HT-29 (cell line): ENCODE measurements at regions not wholly inside any gene's neighbourhood (a gene's known extent, or its start where the extent isn't known, plus 50 kb on each side); places are given as distances from the start of the nearest gene placed in this dataset.

Experiments
- DNase-seq: peaks from one replicate; pipeline ENCODE4 v3.0.0-alpha.2; 2015; ENCODE audit warnings: low spot score

DNA sequence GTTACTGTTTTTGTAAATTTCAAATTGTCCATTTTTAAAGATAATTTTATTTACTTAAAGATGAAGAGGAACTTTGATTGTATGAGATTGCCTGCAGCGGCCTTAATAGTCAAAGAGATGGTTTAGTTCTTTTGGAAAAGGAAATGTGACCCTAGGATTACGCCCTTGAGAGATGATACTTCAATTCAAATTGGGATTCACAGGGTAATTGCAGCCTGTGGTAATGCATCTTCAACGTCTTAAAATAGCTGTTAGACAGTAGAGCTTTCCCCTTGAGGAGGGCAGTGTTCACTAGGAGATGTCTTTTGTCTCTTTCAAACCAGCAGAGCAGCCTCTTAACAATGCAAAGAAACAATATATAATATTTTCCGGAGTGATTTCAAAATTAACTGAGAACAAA, 127.1 kb downstream of the TAF11L14 start:
- no peak for DNase-seq

DNA sequence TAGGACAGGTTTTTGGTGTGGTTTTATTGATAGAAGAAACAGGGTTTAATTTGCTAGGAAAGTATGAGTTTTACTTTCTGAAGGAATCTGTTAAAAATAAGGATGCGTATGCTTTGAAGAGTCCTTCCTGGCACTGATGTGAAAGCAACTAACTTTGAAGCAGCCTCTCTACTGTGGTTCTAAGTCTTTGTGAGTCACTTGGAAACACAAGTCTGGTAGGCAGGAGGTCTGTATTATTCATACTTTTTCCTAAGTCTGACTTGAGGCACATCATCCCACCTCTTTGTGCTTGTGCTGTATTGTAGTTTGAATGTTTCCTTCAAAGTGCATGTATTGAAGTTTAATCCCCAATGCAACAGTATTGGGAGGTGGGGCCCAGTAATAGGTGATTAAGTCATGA, 129.0 kb downstream of the TAF11L14 start:
- DNase-seq = no peak

DNA sequence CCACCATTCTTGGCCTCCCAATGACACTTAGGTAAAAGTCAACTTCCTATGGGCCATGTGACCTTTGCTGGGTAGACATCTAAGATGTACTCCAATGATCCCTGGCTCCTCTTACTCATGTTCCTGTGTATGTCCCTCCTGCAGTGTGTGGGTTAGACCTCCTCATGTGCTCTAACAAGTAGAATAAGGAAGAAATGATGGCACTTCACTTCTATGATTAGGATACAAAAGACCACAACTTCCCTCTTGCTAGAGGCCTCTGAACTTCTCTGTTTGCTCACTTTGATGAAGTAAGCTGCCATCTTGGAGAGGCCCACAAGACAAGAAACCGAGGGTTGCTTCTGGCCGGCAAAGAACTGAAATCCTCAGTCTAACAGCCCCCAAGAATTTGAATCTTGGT, 131.8 kb downstream of the TAF11L14 start:
- DNase-seq = no peak

DNA sequence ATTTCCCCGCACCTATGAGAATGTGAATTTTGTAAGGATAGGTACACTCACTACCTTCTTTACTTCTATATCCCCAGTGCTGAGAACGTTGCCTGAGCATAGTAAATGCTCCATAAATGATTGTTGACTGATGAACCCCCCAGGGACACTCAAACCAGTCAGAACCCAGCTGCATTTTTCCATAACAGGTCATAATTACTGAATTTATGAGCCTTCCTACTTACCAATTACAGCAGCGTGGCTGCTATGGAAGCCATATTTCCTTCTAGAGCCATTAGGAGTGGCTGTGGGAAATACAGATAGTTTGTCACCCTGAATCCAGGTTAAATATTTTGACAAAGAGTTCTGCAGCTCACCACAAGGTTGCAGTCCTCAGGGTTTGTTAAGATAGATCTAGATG, 135.0 kb downstream of the TAF11L14 start:
- no peak for DNase-seq

DNA sequence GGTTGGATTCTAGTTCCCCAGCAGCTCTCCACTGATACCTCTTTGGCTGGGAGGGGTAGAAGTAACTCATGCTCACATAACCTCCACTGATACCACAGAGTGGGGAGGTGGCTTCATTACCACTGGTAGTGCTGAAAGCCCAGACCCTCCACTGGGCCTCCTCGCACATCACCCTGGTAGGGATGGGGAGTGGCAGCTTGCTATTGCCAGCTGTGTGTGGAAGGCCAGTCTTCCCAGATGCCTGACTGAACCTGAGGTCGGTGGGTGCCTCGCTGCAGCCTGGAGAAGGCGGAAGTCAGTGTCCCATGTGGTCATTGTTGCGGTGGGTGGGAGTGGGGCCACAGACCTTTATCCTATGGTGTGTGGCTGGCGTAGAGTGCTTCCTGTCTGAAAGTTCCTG, 138.0 kb downstream of the TAF11L14 start:
- DNase-seq = no peak

DNA sequence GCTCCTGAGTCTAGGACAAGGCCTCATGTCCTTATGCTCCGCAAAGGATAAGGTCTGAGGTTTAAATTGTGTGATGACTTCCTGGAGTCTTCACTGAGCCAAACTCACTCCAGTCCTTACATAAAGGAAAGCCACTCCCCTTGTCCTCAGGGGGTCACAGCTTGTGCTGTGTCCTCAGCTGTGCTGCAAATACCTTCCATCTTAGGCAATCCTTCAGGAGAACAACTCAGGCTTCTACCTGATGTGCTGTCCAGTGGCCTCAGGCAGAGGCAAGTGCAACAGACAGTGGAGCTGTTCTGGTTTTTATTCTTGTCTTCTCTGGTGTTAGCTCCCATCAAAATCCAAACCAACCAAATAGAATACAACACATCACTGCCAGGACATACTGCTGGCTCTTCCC, 151.5 kb downstream of the TAF11L14 start:
- DNase-seq = no peak

DNA sequence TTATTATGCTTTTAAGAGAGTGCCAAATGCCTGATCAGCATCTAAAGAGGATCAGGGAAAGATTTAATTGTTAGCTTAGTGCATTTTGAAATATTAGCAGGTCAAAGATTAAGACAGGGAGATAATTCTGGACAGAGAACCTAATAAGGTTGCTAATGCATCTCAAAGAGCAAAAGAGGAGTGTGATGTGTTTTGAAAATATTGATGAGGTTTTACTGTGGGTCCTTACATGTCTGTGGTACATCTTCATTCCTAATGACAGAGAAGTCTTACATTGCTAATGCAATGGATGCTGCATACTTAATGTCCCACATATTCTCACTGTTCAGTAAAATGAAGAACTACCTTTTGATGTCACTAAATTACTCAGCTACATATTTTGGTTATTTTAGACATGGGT, 154.1 kb downstream of the TAF11L14 start:
- DNase-seq = no peak

DNA sequence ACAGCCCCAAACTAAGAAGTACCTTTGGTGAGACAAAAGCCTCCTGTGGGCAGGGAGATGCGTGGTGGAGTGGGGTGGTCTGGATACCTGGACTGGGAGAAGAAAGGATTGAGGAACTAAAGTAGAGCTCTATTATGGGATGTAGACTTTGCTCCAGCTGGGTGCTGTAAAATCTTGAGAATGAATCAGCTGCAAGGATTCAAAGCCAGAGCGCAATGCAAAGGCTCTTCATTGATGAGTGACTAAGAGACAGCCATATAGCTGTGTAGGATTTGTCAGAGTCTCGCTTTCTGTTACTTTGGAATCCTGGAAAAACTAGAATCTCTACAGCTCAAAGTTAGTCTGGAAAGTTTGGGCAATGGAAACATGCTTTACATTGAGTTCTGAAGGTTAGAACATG, 159.9 kb downstream of the TAF11L14 start:
- DNase-seq = no peak

DNA sequence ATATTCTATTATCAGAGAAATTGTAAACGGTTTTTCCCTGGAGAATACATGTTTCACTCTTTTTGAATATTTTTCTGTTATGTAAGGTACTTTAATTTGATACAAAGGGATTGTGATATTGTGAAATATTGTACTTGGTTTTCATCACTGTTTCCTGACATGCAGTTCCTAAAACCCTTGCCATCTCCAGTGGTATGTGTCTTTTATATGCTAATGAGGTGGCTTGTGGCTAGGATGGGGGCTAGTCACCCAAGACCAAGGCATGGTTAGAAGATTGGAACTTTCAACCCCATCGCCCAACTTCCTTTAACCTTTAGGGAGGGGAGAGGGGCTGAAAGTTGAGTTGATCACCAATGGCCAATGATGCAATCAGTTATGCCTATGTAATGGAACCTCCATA, 160.6 kb downstream of the TAF11L14 start:
- no peak for DNase-seq

DNA sequence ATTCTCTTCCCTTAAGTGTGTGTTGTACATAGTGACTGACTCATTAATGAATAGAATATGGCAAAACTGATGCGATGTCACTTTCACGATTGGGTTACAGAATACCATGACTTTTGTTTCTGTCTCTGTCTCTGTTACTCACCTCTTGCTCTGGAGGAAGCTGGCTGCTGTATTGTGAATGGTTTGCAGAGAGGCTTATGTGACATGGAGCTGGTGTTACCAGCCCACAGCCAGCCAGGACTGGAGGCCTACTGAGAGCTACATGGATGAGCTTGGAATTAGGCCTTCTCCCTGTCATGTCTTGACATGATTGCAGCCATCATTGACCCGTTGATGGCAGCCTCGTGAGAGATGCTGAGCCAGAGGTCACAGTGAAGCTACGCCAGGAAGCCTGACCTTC, 161.9 kb downstream of the TAF11L14 start:
- DNase-seq = no peak

DNA sequence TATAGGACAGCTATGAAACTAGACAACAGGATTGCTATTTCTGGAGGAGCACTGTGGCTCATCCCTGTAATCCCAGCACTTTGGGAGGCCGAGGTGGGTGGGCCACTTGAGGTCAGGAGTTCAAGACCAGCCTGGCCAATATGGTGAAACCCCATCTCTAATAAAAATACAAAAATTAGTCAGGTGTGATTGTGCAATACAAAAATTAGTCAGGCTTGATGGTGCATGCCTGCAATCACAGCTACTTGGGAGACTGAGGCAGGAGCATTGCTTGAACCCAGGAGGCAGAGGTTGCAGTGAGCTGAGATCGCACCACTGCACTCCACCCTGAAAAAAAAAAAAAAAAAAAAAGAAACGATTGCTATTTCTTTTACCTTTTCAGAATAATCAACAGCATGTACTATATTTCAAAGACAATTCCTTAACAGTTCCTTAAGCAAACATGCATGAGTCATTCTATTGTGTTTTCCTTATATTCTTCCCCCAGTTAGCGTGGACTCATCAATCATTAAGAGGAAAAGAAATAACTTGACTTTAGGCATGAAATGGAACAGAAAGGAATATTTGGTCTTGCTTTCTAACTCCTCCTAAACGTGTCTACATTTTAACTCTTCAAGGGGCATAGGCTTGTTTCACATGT, 162.6 kb downstream of the TAF11L14 start:
- peak; percentile 56 for DNase-seq

DNA sequence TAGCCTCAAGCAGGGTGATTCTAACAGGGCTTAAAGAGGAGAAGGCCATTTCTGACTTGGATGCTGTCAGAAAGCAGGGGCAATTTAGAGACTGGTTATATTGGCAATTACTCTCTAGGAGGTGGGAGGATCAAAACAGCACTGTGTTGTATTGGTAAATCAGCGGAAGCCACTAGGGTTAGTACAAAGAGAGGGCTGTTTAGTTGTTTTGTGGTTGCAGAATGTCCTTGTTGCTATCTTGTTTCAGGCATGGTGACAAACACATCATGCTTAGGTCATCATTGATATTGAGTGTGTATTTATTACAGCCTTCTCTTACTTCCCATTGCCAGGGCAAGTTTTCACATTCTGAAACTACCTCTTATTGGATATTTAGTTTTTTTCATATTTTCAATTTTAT, 165.3 kb downstream of the TAF11L14 start:
- no peak for DNase-seq

DNA sequence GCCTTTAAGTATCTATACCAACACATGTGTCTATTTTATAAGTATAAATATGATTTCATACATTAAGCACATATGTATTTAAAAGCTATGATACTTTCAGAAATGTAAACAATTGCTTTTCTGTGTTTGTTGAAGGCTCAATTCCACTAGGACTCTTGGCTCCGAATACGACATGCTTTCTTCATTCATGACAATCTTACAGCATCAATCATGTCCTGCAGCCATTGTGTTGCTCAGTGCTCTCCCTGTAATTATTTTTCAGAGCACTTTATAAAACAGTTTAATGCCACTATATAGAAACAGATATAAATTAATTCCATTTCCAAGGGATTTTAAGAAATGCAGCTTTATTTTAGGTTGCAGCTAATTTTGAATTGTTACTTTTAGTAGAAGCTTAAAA, 167.3 kb downstream of the TAF11L14 start:
- DNase-seq = no peak

DNA sequence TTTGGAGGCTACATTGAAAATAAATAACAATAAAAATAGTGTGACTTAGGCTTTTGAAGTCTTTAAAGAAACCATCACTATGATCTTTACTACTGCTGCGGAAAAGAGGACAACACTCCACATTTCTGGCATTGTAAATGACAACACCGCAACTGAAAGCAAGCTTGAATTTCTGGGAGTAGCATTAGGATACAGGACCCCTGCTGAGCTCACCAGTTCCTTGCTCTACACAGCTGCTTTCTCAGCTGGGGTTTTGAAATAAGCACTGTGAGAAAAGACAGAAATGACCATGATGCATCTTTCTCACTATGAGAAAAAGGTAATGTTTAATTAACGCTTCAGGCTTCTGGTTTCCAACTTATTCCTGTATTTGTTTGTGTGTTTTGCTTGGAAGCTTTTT, 168.0 kb downstream of the TAF11L14 start:
- no peak for DNase-seq

DNA sequence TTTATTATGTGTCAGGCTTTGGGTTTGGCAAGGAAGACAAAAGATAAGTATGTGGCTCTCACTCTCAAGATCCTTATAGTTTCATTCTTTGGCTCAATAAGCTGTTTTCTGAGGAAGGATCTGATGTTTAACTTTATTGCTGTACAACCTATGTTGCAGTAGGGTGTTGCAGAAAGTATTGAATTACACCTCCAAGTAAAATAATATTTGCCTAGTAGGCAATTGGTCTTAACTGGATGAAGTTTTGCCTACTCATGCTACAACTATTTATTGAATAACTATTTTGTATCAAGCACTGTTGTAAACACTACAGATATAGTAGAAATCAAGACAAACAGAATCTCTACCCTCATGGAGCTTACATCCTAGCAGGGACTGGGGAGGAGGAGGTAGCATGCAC, 169.7 kb downstream of the TAF11L14 start:
- no peak for DNase-seq

DNA sequence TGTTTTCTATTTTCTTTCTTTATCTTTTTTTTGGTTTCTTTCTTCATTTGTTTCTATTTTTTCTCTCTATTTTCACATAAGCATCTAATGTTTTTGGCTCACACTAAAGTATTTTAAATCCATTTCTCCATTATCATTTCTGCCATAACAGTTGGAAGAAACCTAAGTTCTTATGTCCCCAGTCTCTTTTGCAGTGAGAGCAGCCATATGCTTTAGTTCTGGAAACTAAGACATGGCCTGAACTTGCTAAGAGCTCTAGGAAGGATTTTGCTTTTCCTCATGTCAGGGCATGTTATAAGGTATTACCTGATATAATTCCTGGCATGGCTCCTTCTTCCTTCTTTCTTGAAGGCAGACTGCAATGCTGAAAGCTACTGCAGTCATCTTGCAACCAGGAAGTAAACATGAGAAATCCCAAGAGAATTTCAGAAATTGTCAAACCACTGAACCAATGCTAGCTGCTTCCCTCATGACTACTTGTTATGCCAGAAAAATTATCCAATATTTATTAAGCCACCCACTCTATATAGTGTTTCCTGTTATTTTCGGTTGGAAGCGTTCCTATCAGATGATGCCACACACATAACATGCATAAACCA, 171.1 kb downstream of the TAF11L14 start:
- no peak for DNase-seq

DNA sequence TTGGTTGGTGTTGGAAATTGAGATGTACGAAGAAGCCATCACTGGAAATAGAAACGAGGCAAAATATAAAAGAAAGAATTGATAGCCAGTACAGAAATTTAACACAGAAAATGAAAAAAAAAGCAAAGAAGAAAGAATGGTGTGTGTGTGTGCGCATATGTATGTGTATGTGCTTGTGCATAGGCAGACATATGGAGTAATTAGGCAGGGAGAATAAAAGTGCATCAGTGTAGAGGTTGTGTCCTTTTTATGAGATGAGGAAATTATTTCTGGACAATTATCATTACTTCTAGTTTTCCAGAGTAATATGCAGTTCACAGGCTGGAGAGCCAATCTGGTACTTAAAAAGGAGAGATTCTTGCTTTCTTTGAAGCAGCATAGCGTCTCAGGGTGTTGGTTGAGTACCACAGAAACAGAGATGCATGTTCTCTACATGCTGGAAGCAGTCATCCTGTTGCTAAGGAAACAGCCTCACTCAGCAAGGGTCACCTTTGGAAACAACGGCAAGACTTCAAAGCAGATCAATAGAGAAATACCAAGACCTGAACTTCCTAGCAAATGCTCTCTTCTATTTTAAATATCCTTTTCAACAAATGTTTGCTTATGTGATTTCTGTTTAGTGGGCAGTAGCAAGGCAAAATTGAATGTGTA, 172.7 kb downstream of the TAF11L14 start:
- no peak for DNase-seq

DNA sequence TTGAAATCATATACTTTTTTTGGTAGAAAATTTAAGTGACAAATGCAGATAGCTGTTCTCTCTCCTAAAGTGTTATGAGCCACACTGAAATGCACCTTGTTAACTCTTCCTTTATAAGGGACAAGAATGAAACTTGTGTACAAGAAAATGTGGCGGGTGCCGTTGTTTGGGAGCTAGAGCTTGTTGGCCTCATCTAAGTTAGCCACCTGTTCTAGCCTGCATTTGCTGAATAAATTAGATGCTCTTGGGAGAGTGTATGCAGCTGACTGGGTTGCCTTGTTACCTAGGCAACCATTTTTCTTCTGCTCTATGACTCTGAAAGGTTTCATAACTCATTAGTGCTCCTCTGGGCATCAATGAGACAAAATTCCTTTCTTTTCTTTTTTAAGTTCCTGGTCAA, 174.3 kb downstream of the TAF11L14 start:
- DNase-seq = no peak

DNA sequence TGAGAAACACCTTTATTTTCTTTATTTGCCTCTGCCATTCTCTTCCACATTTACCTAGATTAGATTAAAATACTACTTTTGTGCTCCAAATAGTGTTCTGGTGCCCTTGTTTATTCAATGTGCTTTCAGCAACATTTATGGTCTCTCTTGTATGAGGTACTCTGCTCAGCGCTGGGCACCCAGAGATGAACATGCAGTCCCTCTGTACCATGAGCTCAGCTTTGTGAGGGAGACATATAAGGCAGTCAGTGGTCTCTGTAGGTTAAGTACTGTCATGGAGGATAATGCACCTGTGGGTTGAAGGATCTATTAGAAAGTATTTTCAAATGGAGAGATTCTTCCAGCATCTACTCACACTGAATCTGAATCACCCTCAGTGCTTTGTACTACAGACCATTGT, 176.5 kb downstream of the TAF11L14 start:
- DNase-seq = no peak

DNA sequence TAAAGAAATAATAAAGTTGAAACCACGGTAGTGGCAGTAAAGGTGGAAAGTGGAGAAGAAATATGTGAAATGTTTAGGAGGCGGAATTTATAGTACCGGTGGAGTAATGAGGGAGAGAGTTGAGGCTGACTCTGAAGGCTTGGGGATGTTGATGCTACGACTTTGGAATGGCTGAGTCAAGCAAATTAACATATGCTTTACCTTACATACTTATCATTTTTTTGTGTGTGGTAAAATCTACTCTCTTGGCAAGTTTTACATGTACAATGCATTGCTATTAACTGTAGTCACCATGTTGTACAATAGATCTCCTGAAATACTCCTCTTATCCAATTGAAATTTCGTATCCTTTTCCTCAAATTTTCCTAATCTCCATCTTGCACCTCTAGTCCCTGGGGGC, 179.0 kb downstream of the TAF11L14 start:
- no peak for DNase-seq

DNA sequence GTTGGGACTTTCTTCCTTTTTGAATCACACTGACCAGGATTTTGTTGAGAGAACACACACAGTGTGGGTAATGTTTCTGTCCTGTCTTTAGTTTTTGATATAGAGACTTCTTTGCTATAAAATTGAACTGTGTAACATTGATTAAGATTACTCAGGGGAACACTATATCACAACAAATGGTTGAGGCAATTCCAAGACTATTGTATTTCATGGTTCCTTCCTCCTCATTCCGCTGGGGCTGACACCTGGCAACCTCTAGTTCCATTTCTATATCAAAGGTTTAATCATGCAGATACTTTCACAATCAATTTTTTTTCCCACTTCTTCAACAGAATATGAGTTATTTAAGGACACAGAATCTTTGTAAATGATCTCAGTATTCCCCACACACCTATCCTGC, 182.2 kb downstream of the TAF11L14 start:
- no peak for DNase-seq

DNA sequence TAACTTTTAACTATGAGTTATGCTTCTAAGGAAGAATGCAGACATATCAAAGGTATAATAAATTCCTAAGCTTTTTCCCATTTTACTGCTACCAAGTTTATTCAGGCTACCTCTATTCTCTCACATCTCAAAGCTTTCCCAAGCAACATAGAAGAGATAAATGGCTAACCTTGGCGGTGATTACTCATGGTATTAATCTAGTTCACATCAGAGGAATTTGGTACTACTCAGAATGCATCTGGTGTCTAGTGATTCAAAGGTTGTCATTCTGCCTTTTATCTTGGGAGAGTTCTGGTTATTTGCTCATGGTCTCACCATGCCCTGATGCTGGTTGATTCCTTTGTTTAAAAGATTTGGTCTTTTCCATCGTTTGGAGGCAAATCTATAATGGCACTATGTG, 182.7 kb downstream of the TAF11L14 start:
- DNase-seq = no peak

DNA sequence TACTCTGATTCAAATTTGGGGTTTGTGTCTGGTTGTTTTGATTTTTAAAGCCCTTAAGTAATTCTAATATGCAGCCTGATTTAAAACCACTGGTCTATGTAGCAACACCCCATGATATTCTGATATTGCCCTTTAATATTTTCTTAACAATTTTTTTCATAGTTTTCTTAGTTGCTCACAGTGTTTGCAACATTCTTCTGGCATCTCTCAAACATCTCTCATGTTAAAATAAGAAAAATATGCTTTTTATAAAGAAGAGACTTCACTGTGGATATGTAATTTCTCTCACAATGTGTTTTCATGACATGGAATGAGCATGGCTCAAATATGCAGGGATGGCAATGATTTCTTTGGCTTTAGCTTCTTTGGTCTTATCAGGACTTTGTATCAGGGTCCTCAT, 183.7 kb downstream of the TAF11L14 start:
- no peak for DNase-seq

DNA sequence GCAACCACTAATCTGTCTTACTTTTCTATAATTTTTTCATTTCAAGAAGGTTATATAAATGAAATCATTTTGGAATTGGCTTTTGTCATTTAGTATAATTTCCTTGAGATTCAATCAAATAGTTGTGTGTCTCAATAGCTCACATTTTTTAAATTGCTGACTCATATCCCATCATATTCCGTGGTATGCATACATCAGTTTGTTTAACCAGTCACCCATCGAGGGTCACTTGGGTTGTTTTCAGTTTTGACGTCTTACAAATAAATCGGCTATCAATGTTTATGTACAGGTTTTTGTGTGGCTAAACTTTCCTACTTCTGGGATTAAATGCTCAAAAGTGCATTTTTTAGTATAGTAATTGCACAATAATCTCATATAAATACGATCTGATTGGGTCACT, 185.5 kb downstream of the TAF11L14 start:
- no peak for DNase-seq
